ENCODE measurements at regions not wholly inside any gene's neighbourhood (a gene's known extent, or its start where the extent isn't known, plus 50 kb on each side); places are given as distances from the start of the nearest gene placed in this dataset.
A peak's percentile ranks its signal among the peaks of the same experiment; 100 is the strongest.
"Not testable (repeated sequence)": the region's sequence is repeated elsewhere in the genome, so short reads cannot be mapped to it uniquely, and the experiment has no call there.

DNA sequence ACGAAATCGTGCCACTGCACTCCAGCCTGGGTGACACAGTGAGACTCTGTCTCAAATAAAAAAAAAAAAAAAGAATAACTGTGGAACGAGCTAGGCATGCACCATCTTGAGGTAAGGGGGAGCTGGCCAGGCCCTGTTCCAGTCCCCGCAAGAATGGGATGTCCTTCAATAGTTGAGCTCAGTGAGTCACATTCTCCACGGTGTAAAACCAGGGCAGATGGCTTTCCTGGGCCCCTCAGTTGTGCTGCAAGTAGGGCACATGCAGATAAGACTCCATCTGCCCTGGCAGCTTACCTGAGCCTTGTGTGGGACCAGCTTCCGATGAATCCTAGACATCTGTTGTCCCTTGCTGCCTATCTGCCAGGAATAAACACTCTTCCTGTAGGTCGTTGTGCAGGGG, 312.1 kb downstream of the VRK1 start:
- Mint-ChIP-seq H3K4me1 (ENCODE audit: low read depth) (no peaks in the 10 kb centered on the region), H3K4me3 (no peak overlapping the region), H3K36me3 (ENCODE audit: low read depth) (no peaks in the 10 kb centered on the region), H3K27ac (no peak overlapping the region), H3K27me3 (ENCODE audit: insufficient read depth) (peaks cover 5% of the 10 kb centered on the region), H3K9me3 (peaks cover 4% of the 10 kb centered on the region)
- DNase-seq (ENCODE audit: low spot score), result no peak
- intact Hi-C loops (cut with micrococcal nuclease), result no loop called here

DNA sequence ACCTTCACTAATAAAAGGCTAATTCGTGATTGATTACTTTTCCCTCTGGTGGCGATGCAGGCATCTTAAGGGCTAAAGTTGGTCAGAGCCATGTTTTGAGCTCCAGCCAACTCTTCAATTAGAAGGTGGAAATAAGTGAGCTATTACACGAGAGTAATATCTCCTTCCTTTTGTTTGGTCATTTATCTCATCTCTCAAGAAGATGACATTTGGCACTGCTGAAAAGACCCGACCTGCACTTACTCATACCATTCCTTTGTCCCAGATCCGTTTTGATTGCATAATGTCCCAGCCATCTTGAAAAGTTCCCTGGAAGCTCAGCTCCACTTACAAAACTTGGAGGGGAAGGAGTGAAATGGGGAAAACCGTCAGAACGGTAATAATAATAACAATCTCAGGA, 316.2 kb downstream of the VRK1 start:
- H3K36me3 Mint-ChIP-seq (ENCODE audit: low read depth), result no peaks in the 10 kb centered on the region
- peaks cover 4% of the 10 kb centered on the region for H3K9me3 Mint-ChIP-seq
- intact Hi-C loops (cut with micrococcal nuclease), result no loop called here

DNA sequence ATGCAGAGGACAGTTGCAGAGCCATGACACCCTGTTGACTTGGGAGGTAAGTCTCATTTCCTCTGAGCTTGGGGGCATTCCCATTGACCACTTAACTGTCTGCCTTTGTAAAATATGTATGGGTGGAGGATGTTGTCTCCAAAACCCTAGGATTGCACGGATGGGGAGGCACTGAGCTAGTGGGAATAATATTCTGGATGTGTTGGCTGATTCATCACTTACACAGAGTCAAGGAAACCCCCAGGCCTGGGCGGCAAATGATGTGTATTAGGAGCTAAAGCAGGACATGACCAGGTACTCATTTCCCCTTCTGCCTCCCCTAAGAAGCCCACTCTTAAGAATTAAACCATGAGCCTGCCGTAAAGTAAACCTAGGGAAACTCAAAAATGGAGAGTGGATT, 319.4 kb downstream of the VRK1 start:
- Mint-ChIP-seq H3K27ac (no peak overlapping the region), H3K4me1 (ENCODE audit: low read depth) (peaks cover 27% of the 10 kb centered on the region), H3K36me3 (ENCODE audit: low read depth) (no peaks in the 10 kb centered on the region), H3K4me3 (no peak overlapping the region), H3K27me3 (ENCODE audit: insufficient read depth) (peaks cover 2% of the 10 kb centered on the region), H3K9me3 (no peaks in the 10 kb centered on the region)
- intact Hi-C loops (cut with micrococcal nuclease), result no loop called here
- no peak for DNase-seq (ENCODE audit: low spot score)

More for the DNA sequence above, 316.2 kb downstream of the VRK1 start:
- DNase-seq (ENCODE audit: low spot score), result no peak
- Mint-ChIP-seq H3K4me3 (no peak overlapping the region), H3K4me1 (ENCODE audit: low read depth) (peaks cover under 1% of the 10 kb centered on the region), H3K27ac (no peak overlapping the region), H3K27me3 (ENCODE audit: insufficient read depth) (peaks cover 2% of the 10 kb centered on the region)

DNA sequence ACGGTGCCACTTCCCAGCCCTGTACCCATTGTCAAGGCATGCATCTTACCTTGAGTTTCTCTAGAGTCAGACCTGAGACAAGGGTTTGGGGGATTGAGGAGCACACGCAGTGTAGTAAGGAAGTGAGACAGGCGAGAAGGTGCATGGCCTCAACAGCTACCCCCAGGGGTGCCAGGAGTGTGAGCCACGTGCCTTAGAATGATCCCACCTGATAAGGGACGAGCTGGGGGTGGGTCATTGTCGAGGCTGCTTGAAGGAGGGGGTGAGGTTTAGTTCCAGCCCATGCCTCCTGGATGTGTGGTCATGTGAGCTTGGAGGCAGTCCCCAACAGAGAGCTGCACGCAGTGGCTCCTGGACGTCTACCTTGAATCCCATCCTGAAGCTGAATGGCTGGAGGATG, 320.5 kb downstream of the VRK1 start:
- Mint-ChIP-seq H3K4me3 (no peak overlapping the region), H3K4me1 (ENCODE audit: low read depth) (peaks cover 27% of the 10 kb centered on the region), H3K27me3 (ENCODE audit: insufficient read depth) (no peaks in the 10 kb centered on the region), H3K27ac (no peak overlapping the region), H3K36me3 (ENCODE audit: low read depth) (no peaks in the 10 kb centered on the region), H3K9me3 (no peaks in the 10 kb centered on the region)
- DNase-seq (ENCODE audit: low spot score), result no peak
- intact Hi-C loops (cut with micrococcal nuclease), result no loop called here

DNA sequence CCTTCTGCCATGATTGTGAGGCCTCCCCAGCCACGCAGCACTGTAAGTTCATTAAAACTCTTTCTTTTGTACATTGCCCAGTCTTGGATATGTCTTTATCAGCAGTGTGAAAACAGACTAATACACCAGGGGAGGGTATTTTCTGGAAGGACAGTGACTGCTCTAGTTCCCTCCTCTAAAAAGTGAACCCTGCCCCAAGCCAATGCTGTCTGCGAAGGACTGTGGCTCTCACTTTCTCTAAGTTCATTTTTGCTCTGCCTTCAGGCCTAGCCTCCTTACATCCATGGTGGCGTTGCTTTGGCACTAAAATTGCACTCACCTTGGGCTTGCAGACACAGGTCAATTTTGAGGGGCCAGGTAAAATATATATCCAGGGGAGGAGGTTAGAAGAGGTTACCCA, 323.0 kb downstream of the VRK1 start:
- Mint-ChIP-seq H3K4me1 (ENCODE audit: low read depth) (peaks cover 27% of the 10 kb centered on the region), H3K4me3 (peak overlapping the region; percentile 63)
- intact Hi-C loops (cut with micrococcal nuclease), result loop anchor here (1.0 kb wide), 1 partner anchor 260 kb away; no protein-coding TSS in a partner anchor

DNA sequence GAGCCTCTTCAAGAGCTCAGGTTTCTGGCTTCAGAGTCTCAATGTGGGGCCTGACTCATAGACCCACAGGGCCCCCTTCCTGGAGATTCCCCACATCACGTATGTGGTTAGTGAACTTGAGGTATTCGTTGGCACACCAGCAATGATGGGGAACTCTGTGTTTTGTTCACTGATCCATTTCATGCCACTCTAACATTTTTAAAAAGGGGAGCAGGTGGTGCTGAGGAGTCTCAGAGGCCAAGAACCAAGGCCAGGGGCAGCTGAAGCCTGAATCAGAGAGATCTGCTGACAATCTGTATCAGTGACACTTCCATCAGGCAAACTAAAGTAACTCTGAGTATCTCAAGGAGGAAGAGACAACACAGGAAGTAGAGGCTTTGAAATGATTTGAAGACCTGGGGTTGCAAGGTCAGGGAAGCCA, 323.4 kb downstream of the VRK1 start:
- intact Hi-C loops (cut with micrococcal nuclease), result loop anchor here (1.0 kb wide), 1 partner anchor 260 kb away; no protein-coding TSS in a partner anchor
- Mint-ChIP-seq H3K9me3 (no peaks in the 10 kb centered on the region), H3K4me3 (peak overlapping the region; percentile 63), H3K27me3 (ENCODE audit: insufficient read depth) (no peaks in the 10 kb centered on the region), H3K36me3 (ENCODE audit: low read depth) (no peaks in the 10 kb centered on the region), H3K27ac (peak overlapping the region; percentile 89), H3K4me1 (ENCODE audit: low read depth) (peaks cover 27% of the 10 kb centered on the region)
- DNase-seq (ENCODE audit: low spot score), result peak; percentile 50

More for the DNA sequence above, 323.0 kb downstream of the VRK1 start:
- no peaks in the 10 kb centered on the region for H3K27me3 Mint-ChIP-seq (ENCODE audit: insufficient read depth)
- peak overlapping the region; percentile 89 for H3K27ac Mint-ChIP-seq
- DNase-seq (ENCODE audit: low spot score), result no peak
- H3K9me3 Mint-ChIP-seq, result no peaks in the 10 kb centered on the region
- no peaks in the 10 kb centered on the region for H3K36me3 Mint-ChIP-seq (ENCODE audit: low read depth)

DNA sequence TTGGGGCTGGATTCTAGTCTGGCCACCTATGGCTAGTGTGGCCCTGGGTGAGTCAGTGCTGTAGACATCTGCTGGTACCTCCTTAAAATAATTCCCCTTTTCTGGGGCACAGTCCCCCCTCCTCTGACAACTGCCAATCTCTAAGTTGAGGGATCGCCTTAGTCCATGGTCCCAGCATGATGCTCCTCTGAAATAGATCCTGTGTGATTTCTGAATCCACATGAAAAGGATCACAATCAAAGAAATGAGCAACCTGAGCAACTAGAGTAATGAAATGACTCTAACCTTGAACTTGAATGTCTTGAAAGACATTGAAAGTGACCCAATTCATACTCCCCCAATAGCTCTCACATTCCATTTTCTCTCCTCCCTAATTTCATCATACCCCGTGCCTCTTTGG, 332.5 kb downstream of the VRK1 start:
- no peaks in the 10 kb centered on the region for H3K27me3 Mint-ChIP-seq (ENCODE audit: insufficient read depth)
- peaks cover 1% of the 10 kb centered on the region for H3K36me3 Mint-ChIP-seq (ENCODE audit: low read depth)
- H3K4me1 Mint-ChIP-seq (ENCODE audit: low read depth), result no peaks in the 10 kb centered on the region
- peaks cover 10% of the 10 kb centered on the region for H3K9me3 Mint-ChIP-seq
- intact Hi-C loops (cut with micrococcal nuclease), result no loop called here
- H3K27ac Mint-ChIP-seq, result no peak overlapping the region
- no peak for DNase-seq (ENCODE audit: low spot score)
- no peak overlapping the region for H3K4me3 Mint-ChIP-seq

DNA sequence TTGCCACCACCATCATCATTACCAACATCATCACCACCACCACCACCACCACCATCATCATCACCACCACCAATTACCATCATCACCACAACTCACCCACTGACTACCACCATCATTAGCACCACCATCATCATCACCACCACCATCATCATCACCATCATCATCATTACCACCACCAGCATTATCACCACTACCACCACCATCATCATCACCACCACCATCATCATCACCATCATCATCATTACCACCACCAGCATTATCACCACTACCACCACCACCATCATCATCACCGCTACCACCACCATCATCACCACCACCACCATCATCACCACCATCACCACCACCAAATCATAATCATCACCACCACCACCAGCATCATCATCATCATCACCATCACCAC, 338.7 kb downstream of the VRK1 start:
- peaks cover 24% of the 10 kb centered on the region for H3K9me3 Mint-ChIP-seq
- H3K36me3 Mint-ChIP-seq (ENCODE audit: low read depth); intact Hi-C loops (cut with micrococcal nuclease); H3K4me1 Mint-ChIP-seq (ENCODE audit: low read depth); H3K27ac Mint-ChIP-seq; H3K27me3 Mint-ChIP-seq (ENCODE audit: insufficient read depth); DNase-seq (ENCODE audit: low spot score); H3K4me3 Mint-ChIP-seq: not testable (repeated sequence)

DNA sequence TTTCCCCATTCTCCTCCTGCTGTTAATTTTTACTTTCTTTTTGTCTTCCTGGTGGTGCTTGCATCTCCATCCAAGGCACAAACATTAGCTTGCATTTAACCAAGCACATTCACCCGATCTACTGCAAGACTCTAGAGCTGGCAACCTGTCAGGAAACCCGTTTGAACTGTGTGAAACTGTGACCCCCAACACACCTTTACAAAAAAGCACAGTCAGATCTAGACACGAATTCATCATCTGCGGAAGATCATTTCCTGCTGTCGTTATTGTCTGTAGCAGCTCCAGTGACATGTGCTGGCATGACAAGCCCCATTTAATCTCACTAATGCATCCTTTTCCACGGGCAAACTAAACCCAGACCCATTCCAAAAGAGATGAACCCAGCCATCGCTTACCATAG, 340.5 kb downstream of the VRK1 start:
- Mint-ChIP-seq H3K27me3 (ENCODE audit: insufficient read depth) (peaks cover 2% of the 10 kb centered on the region), H3K27ac (no peak overlapping the region), H3K4me1 (ENCODE audit: low read depth) (peaks cover 7% of the 10 kb centered on the region), H3K36me3 (ENCODE audit: low read depth) (peaks cover 5% of the 10 kb centered on the region), H3K4me3 (peak overlapping the region; percentile 48), H3K9me3 (peaks cover 19% of the 10 kb centered on the region)
- intact Hi-C loops (cut with micrococcal nuclease), result no loop called here
- DNase-seq (ENCODE audit: low spot score), result no peak

DNA sequence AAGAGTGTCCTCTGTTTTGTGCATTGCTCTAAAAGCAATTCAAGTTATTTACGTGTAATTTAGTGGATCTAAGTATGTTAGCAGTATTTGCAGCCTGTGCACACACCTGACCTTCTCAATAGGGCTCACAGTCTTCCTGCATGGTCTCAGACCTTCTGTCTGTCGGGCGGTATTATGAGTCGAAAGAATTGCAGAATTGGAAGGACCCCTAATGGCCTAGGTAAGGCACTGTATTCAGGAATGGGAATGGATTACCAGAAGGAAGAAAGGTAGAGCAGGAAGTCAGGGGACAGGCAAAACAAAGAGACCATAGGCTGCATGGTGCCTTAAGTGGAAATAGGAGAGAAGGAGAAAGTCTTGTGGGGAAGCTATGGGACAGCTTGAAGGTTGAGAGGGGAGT, 341.6 kb downstream of the VRK1 start:
- Mint-ChIP-seq H3K4me3 (no peak overlapping the region), H3K36me3 (ENCODE audit: low read depth) (peaks cover 5% of the 10 kb centered on the region), H3K27me3 (ENCODE audit: insufficient read depth) (peaks cover 2% of the 10 kb centered on the region), H3K4me1 (ENCODE audit: low read depth) (peaks cover 7% of the 10 kb centered on the region), H3K27ac (no peak overlapping the region), H3K9me3 (peaks cover 19% of the 10 kb centered on the region)
- no peak for DNase-seq (ENCODE audit: low spot score)
- intact Hi-C loops (cut with micrococcal nuclease), result no loop called here

DNA sequence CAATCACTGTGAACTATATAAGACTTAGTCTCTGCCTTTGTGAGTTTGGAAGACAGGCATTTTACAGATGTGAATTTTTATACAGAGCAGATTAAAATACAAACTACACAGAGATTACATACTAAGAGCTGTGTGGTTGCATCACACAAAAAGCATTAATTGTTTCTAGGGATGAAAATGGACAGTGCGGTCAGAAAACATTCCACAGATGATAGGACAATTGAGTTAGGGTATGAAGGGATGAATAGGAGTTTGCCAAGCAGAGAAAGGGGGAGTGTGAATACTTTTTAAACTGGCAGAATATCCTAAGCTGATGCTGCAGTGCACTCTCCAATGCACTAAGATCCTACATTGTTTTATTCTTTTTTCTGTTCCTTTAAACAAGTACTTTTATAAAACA, 345.8 kb downstream of the VRK1 start:
- Mint-ChIP-seq H3K27ac (no peak overlapping the region), H3K9me3 (no peaks in the 10 kb centered on the region), H3K27me3 (ENCODE audit: insufficient read depth) (peaks cover 5% of the 10 kb centered on the region), H3K4me3 (no peak overlapping the region), H3K4me1 (ENCODE audit: low read depth) (no peaks in the 10 kb centered on the region), H3K36me3 (ENCODE audit: low read depth) (no peaks in the 10 kb centered on the region)
- DNase-seq (ENCODE audit: low spot score), result no peak
- intact Hi-C loops (cut with micrococcal nuclease), result no loop called here

DNA sequence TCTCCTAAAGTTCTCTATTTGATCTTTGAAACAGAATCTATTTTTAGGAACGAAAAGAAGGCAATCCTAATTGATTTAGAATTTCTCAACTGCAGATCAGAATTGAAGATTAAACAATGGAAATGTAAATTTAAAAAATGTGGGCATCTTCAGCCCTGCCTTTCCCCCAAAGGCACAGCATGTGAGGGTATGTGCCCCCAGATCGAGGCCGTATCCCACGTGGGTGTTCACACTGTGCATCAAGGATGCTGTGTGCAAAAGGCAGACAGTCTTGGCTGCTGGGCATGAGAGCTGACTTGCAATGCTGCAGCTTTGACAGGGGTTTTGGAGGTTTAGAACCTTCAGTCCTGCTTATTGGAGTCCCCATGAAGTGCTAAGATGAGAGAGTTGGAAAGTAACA, 346.3 kb downstream of the VRK1 start:
- Mint-ChIP-seq H3K4me1 (ENCODE audit: low read depth) (no peaks in the 10 kb centered on the region), H3K27ac (no peak overlapping the region), H3K4me3 (no peak overlapping the region), H3K27me3 (ENCODE audit: insufficient read depth) (peaks cover 5% of the 10 kb centered on the region), H3K36me3 (ENCODE audit: low read depth) (no peaks in the 10 kb centered on the region), H3K9me3 (no peaks in the 10 kb centered on the region)
- intact Hi-C loops (cut with micrococcal nuclease), result no loop called here
- no peak for DNase-seq (ENCODE audit: low spot score)

DNA sequence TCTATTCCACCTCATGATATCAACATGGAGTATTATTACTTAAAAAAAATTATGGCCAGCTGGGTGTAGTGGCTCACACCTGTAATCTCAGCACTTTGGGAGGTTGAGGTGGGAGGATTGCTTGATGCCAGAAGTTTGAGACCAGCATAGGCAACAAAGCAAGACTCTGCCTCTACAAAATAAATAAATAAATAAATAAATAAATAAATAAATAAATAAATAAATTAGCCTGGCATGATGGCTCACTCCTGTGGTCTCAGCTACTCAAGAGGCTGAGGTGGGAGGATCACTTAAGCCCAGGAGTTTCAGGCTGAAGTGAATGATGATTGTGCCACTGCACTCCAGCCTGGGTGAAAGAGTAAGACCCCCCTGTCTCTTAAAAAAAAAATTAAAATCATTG, 350.8 kb downstream of the VRK1 start:
- intact Hi-C loops (cut with micrococcal nuclease); H3K4me3 Mint-ChIP-seq; H3K9me3 Mint-ChIP-seq; H3K4me1 Mint-ChIP-seq (ENCODE audit: low read depth); DNase-seq (ENCODE audit: low spot score); H3K27me3 Mint-ChIP-seq (ENCODE audit: insufficient read depth); H3K27ac Mint-ChIP-seq; H3K36me3 Mint-ChIP-seq (ENCODE audit: low read depth): not testable (repeated sequence)

DNA sequence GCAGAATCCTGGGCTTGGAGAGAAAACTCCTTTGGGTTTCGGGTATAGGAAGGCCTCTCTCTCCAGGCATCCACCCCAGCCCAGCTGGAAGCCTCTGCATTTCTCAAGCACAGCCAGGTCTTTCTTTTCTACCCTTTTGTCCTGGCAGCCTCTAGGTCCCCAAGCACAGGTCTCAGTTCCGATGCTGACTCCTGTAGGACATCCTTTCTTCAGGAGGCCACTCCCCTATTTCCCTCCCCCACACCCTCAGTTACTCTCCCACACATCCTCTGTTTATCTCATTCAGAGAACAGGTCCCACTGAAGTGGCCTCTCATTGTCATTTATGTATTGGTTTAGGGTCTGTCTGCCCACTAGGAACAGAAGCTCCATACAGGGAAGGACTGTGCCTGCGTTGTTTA, 352.6 kb downstream of the VRK1 start:
- Mint-ChIP-seq H3K27me3 (ENCODE audit: insufficient read depth) (peaks cover 3% of the 10 kb centered on the region), H3K9me3 (no peaks in the 10 kb centered on the region), H3K27ac (no peak overlapping the region), H3K4me3 (no peak overlapping the region), H3K4me1 (ENCODE audit: low read depth) (no peaks in the 10 kb centered on the region), H3K36me3 (ENCODE audit: low read depth) (no peaks in the 10 kb centered on the region)
- intact Hi-C loops (cut with micrococcal nuclease), result no loop called here
- no peak for DNase-seq (ENCODE audit: low spot score)
